ENCODE measurements at regions not wholly inside any gene's neighbourhood (a gene's known extent, or its start where the extent isn't known, plus 50 kb on each side); places are given as distances from the start of the nearest gene placed in this dataset.

GRCh38 chr20:40510622-40511021, 178.4 kb downstream of the MAFB start (continued):
- no peak for TF ChIP-seq CTCF (IDR thresholded peaks at IDR 0.05; ENCODE audit: control extremely low read depth in 1 of 3, insufficient read depth in 1 of 3, low read depth in 1 of 3, low read length in 3 of 3)
